ENCODE measurements at regions not wholly inside any gene's neighbourhood (a gene's known extent, or its start where the extent isn't known, plus 50 kb on each side); places are given as distances from the start of the nearest gene placed in this dataset.

- TF ChIP-seq EZH2phosphoT487 (IDR thresholded peaks at IDR 0.05; ENCODE audit: borderline replicate concordance, low read length): no peak
- no peak for TF ChIP-seq EZH2 (IDR thresholded peaks at IDR 0.05; ENCODE audit: low read length, unreplicated experiment)
- no peak for TF ChIP-seq CTCF (conservative IDR thresholded peaks at IDR 0.05; ENCODE audit: low read depth, low read length)
Measured at GRCh38 chr7:17466216-17466615, 167.8 kb downstream of the AHR start.

GRCh38 chr7:17467386-17467945 is 169.0 kb downstream of the AHR start:
- no peaks in the 10 kb centered on the region for H3K9me2 ChIP-seq (replicated peaks; ENCODE audit: low read length)
- no peak for TF ChIP-seq EZH2phosphoT487 (IDR thresholded peaks at IDR 0.05; ENCODE audit: borderline replicate concordance, low read length)
- no peak for TF ChIP-seq CTCF (conservative IDR thresholded peaks at IDR 0.05; ENCODE audit: low read depth, low read length)
- TF ChIP-seq EZH2 (IDR thresholded peaks at IDR 0.05; ENCODE audit: low read length, unreplicated experiment): no peak
- H3K27me3 ChIP-seq (ENCODE audit: low read length): no peaks in the 10 kb centered on the region
- H3K79me2 ChIP-seq (ENCODE audit: low read length): no peaks in the 10 kb centered on the region
- H3K4me1 ChIP-seq (ENCODE audit: insufficient read depth, low read length): no peaks in the 10 kb centered on the region
- no peaks in the 10 kb centered on the region for H3F3A ChIP-seq (ENCODE audit: low read length, unreplicated experiment)
- no peak for DNase-seq
- H4K20me1 ChIP-seq (ENCODE audit: low read length): no peaks in the 10 kb centered on the region
- no peak overlapping the region for H3K4me2 ChIP-seq (ENCODE audit: low read length)
- H3K9me3 ChIP-seq (ENCODE audit: low read length): no peaks in the 10 kb centered on the region
- BruUV-seq (replicated peaks): no TSS peak
- intact Hi-C loops (cut with micrococcal nuclease): no loop called here
- ChIA-PET POLR2A (ENCODE audit: unreplicated experiment) (no interaction called here), CTCF (no interaction called here)
- no peak overlapping the region for H3K4me3 ChIP-seq (ENCODE audit: low read length)
- no peaks in the 10 kb centered on the region for H3K36me3 ChIP-seq (ENCODE audit: low read depth, low read length)
- H3K27ac ChIP-seq (ENCODE audit: low read length): no peak overlapping the region
- no peak overlapping the region for H2AFZ ChIP-seq (ENCODE audit: low read length)
- no peak overlapping the region for H3K9ac ChIP-seq (ENCODE audit: low read length)
- no peak for ATAC-seq

More at GRCh38 chr7:17466216-17466615, 167.8 kb downstream of the AHR start:
- intact Hi-C loops (cut with micrococcal nuclease): no loop called here
- H3K4me2 ChIP-seq (ENCODE audit: low read length): no peak overlapping the region
- H3K9ac ChIP-seq (ENCODE audit: low read length): no peak overlapping the region
- no peaks in the 10 kb centered on the region for H3K9me2 ChIP-seq (replicated peaks; ENCODE audit: low read length)
- no peaks in the 10 kb centered on the region for H3F3A ChIP-seq (ENCODE audit: low read length, unreplicated experiment)
- H3K36me3 ChIP-seq (ENCODE audit: low read depth, low read length): no peaks in the 10 kb centered on the region
- DNase-seq: no peak
- no peaks in the 10 kb centered on the region for H3K4me1 ChIP-seq (ENCODE audit: insufficient read depth, low read length)
- POLR2A ChIA-PET (ENCODE audit: unreplicated experiment): no interaction called here
- no peaks in the 10 kb centered on the region for H3K9me3 ChIP-seq (ENCODE audit: low read length)
- no TSS peak for BruUV-seq (replicated peaks)
- H3K4me3 ChIP-seq (ENCODE audit: low read length): no peak overlapping the region
- H3K27me3 ChIP-seq (ENCODE audit: low read length): no peaks in the 10 kb centered on the region
- no peak overlapping the region for H3K27ac ChIP-seq (ENCODE audit: low read length)
- H3K79me2 ChIP-seq (ENCODE audit: low read length): no peaks in the 10 kb centered on the region
- CTCF ChIA-PET: no interaction called here
- no peaks in the 10 kb centered on the region for H4K20me1 ChIP-seq (ENCODE audit: low read length)
- no peak for ATAC-seq
- H2AFZ ChIP-seq (ENCODE audit: low read length): no peak overlapping the region

- ATAC-seq (no peak), DNase-seq (no peak)
- H3K36me3 ChIP-seq (ENCODE audit: low read depth, low read length): no peaks in the 10 kb centered on the region
- H3K9ac ChIP-seq (ENCODE audit: low read length): no peak overlapping the region
- no peak overlapping the region for H3K27ac ChIP-seq (ENCODE audit: low read length)
- H4K20me1 ChIP-seq (ENCODE audit: low read length): no peaks in the 10 kb centered on the region
- ChIA-PET POLR2A (ENCODE audit: unreplicated experiment) (interaction anchor here (0.6 kb wide), 1 partner anchor 13 kb away, joined by 3 read pairs; no protein-coding TSS in a partner anchor), CTCF (no interaction called here)
- no peaks in the 10 kb centered on the region for H3K9me2 ChIP-seq (replicated peaks; ENCODE audit: low read length)
- intact Hi-C loops (cut with micrococcal nuclease): no loop called here
- no peaks in the 10 kb centered on the region for H3F3A ChIP-seq (ENCODE audit: low read length, unreplicated experiment)
- TF ChIP-seq CTCF (conservative IDR thresholded peaks at IDR 0.05; ENCODE audit: low read depth, low read length) (no peak), EZH2 (IDR thresholded peaks at IDR 0.05; ENCODE audit: low read length, unreplicated experiment) (no peak), EZH2phosphoT487 (IDR thresholded peaks at IDR 0.05; ENCODE audit: borderline replicate concordance, low read length) (no peak)
- H2AFZ ChIP-seq (ENCODE audit: low read length): no peak overlapping the region
- no peaks in the 10 kb centered on the region for H3K9me3 ChIP-seq (ENCODE audit: low read length)
- H3K27me3 ChIP-seq (ENCODE audit: low read length): no peaks in the 10 kb centered on the region
- BruUV-seq (replicated peaks): no TSS peak
- no peak overlapping the region for H3K4me2 ChIP-seq (ENCODE audit: low read length)
- no peak overlapping the region for H3K4me3 ChIP-seq (ENCODE audit: low read length)
- no peaks in the 10 kb centered on the region for H3K4me1 ChIP-seq (ENCODE audit: insufficient read depth, low read length)
- no peaks in the 10 kb centered on the region for H3K79me2 ChIP-seq (ENCODE audit: low read length)
Measured at GRCh38 chr7:17471325-17471724, 172.9 kb downstream of the AHR start.

Data from PC-3 (cell line).